Omental fat pad (tissue), 3 donors: ENCODE measurements at regions not wholly inside any gene's neighbourhood (a gene's known extent, or its start where the extent isn't known, plus 50 kb on each side); places are given as distances from the start of the nearest gene placed in this dataset.

Experiments
- ATAC-seq: fragments of 150-250 bp; one replicate; pipeline ENCODE4 v1.9.1; 2016; ENCODE audit warnings: mild to moderate bottlenecking, moderate library complexity; ENCODE audit not compliant: low FRiP score
- DNase-seq: peaks from one replicate; pipeline ENCODE4 v3.0.0-alpha.2; 2019; ENCODE audit warnings: low spot score
- TF ChIP-seq, protein P1 (sequence below), 3 donors: fragments of 450-650 bp; IDR thresholded peaks; one replicate each; pipeline ENCODE4 v1.5.1; 2016 to 2017; ENCODE audit warnings: antibody characterized with exemption in 3 of 3, mild to moderate bottlenecking in 3 of 3, moderate library complexity in 2 of 3

GRCh38 chr2:65630643-65631042, 198.2 kb upstream of the SPRED2 start:
- ATAC-seq, result peak; percentile 93
- TF ChIP-seq, protein P1, sequence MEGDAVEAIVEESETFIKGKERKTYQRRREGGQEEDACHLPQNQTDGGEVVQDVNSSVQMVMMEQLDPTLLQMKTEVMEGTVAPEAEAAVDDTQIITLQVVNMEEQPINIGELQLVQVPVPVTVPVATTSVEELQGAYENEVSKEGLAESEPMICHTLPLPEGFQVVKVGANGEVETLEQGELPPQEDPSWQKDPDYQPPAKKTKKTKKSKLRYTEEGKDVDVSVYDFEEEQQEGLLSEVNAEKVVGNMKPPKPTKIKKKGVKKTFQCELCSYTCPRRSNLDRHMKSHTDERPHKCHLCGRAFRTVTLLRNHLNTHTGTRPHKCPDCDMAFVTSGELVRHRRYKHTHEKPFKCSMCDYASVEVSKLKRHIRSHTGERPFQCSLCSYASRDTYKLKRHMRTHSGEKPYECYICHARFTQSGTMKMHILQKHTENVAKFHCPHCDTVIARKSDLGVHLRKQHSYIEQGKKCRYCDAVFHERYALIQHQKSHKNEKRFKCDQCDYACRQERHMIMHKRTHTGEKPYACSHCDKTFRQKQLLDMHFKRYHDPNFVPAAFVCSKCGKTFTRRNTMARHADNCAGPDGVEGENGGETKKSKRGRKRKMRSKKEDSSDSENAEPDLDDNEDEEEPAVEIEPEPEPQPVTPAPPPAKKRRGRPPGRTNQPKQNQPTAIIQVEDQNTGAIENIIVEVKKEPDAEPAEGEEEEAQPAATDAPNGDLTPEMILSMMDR (IDR thresholded peaks at IDR 0.05), result no peak
- no peak for DNase-seq

GRCh38 chr2:65628156-65628555, 195.8 kb upstream of the SPRED2 start:
- ATAC-seq (no peak), DNase-seq (no peak)
- TF ChIP-seq, protein P1 (IDR thresholded peaks at IDR 0.05), result no peak

DNA sequence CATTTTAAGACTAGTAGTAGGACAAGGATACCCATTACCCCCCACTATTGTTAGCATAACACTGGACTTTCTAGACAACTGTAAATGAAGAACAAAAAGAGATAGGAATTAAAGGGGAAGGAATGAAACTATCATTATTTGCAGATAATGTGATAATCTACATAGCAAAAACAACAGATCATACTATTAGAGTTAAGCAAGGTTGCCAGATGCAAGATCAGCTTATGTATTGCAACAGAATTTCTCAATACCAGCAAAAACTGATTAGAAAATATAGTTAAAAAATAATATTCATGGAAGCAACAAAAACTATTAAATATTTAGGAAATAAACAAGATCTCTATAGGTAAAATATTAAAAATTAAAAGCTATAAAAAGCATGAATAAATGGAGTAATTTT, 194.4 kb upstream of the SPRED2 start:
- TF ChIP-seq, protein P1 (IDR thresholded peaks at IDR 0.05), result no peak
- ATAC-seq (no peak), DNase-seq (no peak)

GRCh38 chr2:65625982-65626381, 193.6 kb upstream of the SPRED2 start:
- ATAC-seq (no peak), DNase-seq (no peak)
- TF ChIP-seq, protein P1 (IDR thresholded peaks at IDR 0.05), result no peak

- DNase-seq (no peak), ATAC-seq (no peak)
- TF ChIP-seq, protein P1 (IDR thresholded peaks at IDR 0.05), result no peak
Observed at GRCh38 chr2:65622951-65623535, 190.6 kb upstream of the SPRED2 start.

DNA sequence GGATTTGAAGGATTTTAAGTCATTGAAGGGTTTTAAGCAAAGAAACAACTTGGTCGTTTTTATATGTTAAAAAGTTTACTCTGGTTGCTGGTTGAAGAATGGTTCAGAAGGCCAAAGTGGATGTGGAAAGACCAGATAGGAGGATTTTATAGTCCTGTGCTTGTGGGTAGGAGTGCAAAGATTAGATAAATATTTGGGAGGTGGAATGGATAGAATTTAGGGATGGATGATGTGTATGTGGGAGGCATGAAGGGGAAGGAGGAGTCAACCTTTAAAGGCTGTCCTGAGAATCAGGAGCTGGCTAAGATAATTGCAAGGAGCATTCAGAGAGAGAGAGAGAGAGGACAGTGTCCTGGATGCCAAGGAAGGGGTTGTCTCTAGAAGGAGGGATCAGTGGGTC, 190.1 kb upstream of the SPRED2 start:
- peak; percentile 68 for ATAC-seq
- DNase-seq, result no peak
- TF ChIP-seq, protein P1 (IDR thresholded peaks at IDR 0.05), result no peak

DNA sequence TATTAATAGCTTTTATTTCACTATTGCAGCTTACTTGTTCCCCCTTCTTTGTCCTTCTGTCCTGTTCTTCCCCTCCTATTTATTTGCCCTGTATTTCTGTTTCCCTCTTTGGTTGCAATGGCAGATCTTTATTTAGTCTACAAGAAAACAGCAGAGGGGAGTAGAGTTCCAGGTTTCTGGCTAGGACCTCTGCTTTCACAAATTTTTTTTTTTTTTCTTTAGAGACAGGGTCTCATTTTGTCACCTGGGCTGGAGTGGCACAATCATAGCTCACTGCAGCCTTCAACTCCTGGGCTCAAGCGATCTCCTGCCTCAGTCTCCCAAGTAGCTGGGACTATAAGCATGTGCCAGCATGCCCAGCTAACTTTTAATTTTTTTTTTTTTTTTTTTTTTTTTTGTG, 188.1 kb upstream of the SPRED2 start:
- TF ChIP-seq, protein P1 (IDR thresholded peaks at IDR 0.05), result no peak
- ATAC-seq, result no peak
- no peak for DNase-seq
